Mesothelial cell of epicardium (in vitro differentiated cells): ENCODE measurements at regions not wholly inside any gene's neighbourhood (a gene's known extent, or its start where the extent isn't known, plus 50 kb on each side); places are given as distances from the start of the nearest gene placed in this dataset.

Experiments
- DNase-seq, 2 experiments: peaks; one replicate each; pipeline ENCODE4 v3.0.0; 2021; ENCODE audit warnings: low spot score in 2 of 2; ENCODE audit not compliant: unreplicated experiment in 2 of 2
- H3K27ac Mint-ChIP-seq: 2 replicates; pipeline ENCODE4 v1.8.0; 2021; ENCODE audit warnings: mixed read lengths
- H3K27me3 Mint-ChIP-seq: 2 replicates; pipeline ENCODE4 v1.8.0; 2021; ENCODE audit warnings: low read depth, mixed read lengths
- H3K36me3 Mint-ChIP-seq: 2 replicates; pipeline ENCODE4 v1.8.0; 2021; ENCODE audit warnings: mixed read lengths
- H3K4me1 Mint-ChIP-seq: 2 replicates; pipeline ENCODE4 v1.8.0; 2021; ENCODE audit warnings: mixed read lengths
- H3K4me3 Mint-ChIP-seq: 2 replicates; pipeline ENCODE4 v1.8.0; 2021; ENCODE audit warnings: mild to moderate bottlenecking, moderate library complexity, mixed read lengths
- H3K9me3 Mint-ChIP-seq: 2 replicates; pipeline ENCODE4 v1.8.0; 2021; ENCODE audit warnings: mixed read lengths
- CTCF ChIP-seq: fragments of 200-600 bp; sonication (generic); IDR thresholded peaks from one replicate; pipeline ENCODE4 v1.5.0; 2021; ENCODE audit warnings: antibody characterized with exemption; ENCODE audit not compliant: unreplicated experiment

- TF ChIP-seq CTCF = no peak
- Mint-ChIP-seq H3K27ac (no peak overlapping the region), H3K36me3 (no peaks in the 10 kb centered on the region), H3K4me3 (no peak overlapping the region), H3K27me3 (peaks cover 1% of the 10 kb centered on the region), H3K9me3 (no peaks in the 10 kb centered on the region), H3K4me1 (no peaks in the 10 kb centered on the region)
- DNase-seq = no peak
Observed at GRCh38 chr14:89078021-89078795, 253.8 kb downstream of the TTC8 start.

DNA sequence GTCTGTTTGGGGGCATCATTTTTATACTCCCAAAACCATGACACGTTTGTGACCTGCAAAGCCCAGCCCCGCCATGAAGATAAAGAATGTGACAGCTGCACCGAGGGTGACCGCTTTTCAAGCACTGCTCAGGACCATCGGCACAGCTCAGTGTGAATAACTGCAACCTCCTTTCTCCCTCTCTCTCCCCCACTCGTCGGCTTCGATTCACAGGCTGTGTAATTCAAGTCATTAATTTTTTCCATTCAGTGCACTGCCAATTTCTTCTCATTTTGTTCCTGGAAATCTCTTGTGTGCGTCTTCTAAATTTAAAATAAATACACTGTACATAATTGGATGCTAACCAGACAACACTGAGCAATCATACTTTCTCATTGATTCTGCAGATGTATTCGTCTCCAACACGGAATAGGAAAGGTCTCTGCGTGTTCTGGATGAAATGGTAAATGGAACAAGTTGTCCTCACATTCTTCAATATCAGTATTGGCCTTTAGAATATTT lies 260.8 kb downstream of the TTC8 start:
- H3K9me3 Mint-ChIP-seq = no peaks in the 10 kb centered on the region
- no peak overlapping the region for H3K27ac Mint-ChIP-seq
- no peaks in the 10 kb centered on the region for H3K4me1 Mint-ChIP-seq
- H3K4me3 Mint-ChIP-seq = no peak overlapping the region
- no peaks in the 10 kb centered on the region for H3K36me3 Mint-ChIP-seq
- no peaks in the 10 kb centered on the region for H3K27me3 Mint-ChIP-seq
- TF ChIP-seq CTCF = no peak
- DNase-seq = no peak

DNA sequence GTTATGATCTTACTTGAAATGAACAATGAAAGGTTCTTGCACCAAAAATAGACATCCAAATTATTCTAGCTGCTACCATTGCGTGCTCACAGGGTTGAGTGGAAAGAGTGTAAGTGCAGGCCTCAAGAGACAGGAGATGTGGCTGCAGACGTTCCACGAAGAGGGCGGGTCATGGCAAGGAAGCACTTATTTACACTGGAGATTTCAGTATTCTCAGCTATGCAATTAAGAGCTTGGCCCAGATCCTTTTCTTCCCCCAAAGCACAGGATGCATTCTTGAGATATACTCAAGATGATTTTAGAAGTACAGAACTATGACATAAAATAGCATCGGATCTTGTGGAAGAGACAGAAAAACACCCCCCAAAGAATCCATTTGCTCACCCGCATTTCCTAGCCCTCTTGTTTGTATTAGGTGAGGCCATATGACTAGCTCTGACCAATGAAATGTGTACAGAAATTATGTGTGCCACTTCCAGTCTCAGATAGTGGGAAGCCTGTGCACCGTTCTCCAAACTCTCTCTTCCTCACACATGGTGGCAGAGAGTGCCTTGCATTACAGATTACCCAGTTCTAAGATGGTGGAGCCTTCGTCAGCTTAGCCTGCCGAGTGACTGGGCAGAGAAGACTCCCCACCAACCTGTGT lies 261.4 kb downstream of the TTC8 start:
- no peaks in the 10 kb centered on the region for H3K9me3 Mint-ChIP-seq
- H3K4me3 Mint-ChIP-seq = no peak overlapping the region
- H3K36me3 Mint-ChIP-seq = no peaks in the 10 kb centered on the region
- H3K27me3 Mint-ChIP-seq = no peaks in the 10 kb centered on the region
- TF ChIP-seq CTCF = no peak
- DNase-seq = no peak
- no peak overlapping the region for H3K27ac Mint-ChIP-seq
- H3K4me1 Mint-ChIP-seq = no peaks in the 10 kb centered on the region

- no peak overlapping the region for H3K27ac Mint-ChIP-seq
- no peak for TF ChIP-seq CTCF
- no peak for DNase-seq
- H3K36me3 Mint-ChIP-seq = no peaks in the 10 kb centered on the region
- H3K4me1 Mint-ChIP-seq = no peaks in the 10 kb centered on the region
- peaks cover 4% of the 10 kb centered on the region for H3K9me3 Mint-ChIP-seq
- no peak overlapping the region for H3K4me3 Mint-ChIP-seq
- no peaks in the 10 kb centered on the region for H3K27me3 Mint-ChIP-seq
Observed at GRCh38 chr14:89088530-89088929, 264.1 kb downstream of the TTC8 start.

- Mint-ChIP-seq H3K4me3 (no peak overlapping the region), H3K4me1 (no peaks in the 10 kb centered on the region), H3K36me3 (no peaks in the 10 kb centered on the region), H3K27ac (no peak overlapping the region), H3K27me3 (no peaks in the 10 kb centered on the region), H3K9me3 (peaks cover 4% of the 10 kb centered on the region)
- TF ChIP-seq CTCF = no peak
- no peak for DNase-seq
Observed at GRCh38 chr14:89089330-89089729, 264.9 kb downstream of the TTC8 start.
